ENCODE measurements at regions not wholly inside any gene's neighbourhood (a gene's known extent, or its start where the extent isn't known, plus 50 kb on each side); places are given as distances from the start of the nearest gene placed in this dataset.

- TF ChIP-seq CTCF (IDR thresholded peaks at IDR 0.05; ENCODE audit: insufficient read depth, low read length, poor library complexity, severe bottlenecking) (no peak), EZH2phosphoT487 (conservative IDR thresholded peaks at IDR 0.05; ENCODE audit: low read length) (no peak)
Observed at GRCh38 chr13:50757008-50757407, 86.5 kb downstream of the DLEU7 start.

Data from SU-DHL-6 (cell line).